Hematopoietic multipotent progenitor cell treated with erythropoietin and hydrocortisone succinate and interleukin-3 and kit ligand, for 8 days (in vitro differentiated cells): ENCODE measurements at regions not wholly inside any gene's neighbourhood (a gene's known extent, or its start where the extent isn't known, plus 50 kb on each side); places are given as distances from the start of the nearest gene placed in this dataset.
A peak's percentile ranks its signal among the peaks of the same experiment; 100 is the strongest.

Experiments used
- DNase-seq: peaks from one replicate; pipeline ENCODE4 v3.0.0-alpha.2; 2015

GRCh38 chr1:199767700-199768099 is 259.8 kb upstream of the NR5A2 start:
- DNase-seq = no peak

GRCh38 chr1:199774433-199775089 is 252.9 kb upstream of the NR5A2 start:
- no peak for DNase-seq

- no peak for DNase-seq
Measured at GRCh38 chr1:199776768-199777497, 250.6 kb upstream of the NR5A2 start.

GRCh38 chr1:199778324-199778955 is 249.1 kb upstream of the NR5A2 start:
- peak; percentile 33 for DNase-seq

GRCh38 chr1:199780091-199780490 is 247.4 kb upstream of the NR5A2 start:
- DNase-seq = no peak

- DNase-seq = no peak
Measured at GRCh38 chr1:199780948-199781670, 246.4 kb upstream of the NR5A2 start.

GRCh38 chr1:199784138-199784895 is 243.2 kb upstream of the NR5A2 start:
- DNase-seq = no peak

GRCh38 chr1:199786695-199787094 is 240.8 kb upstream of the NR5A2 start:
- no peak for DNase-seq

- no peak for DNase-seq
Measured at GRCh38 chr1:199789141-199789540, 238.4 kb upstream of the NR5A2 start.

- no peak for DNase-seq
Measured at GRCh38 chr1:199791495-199791894, 236.0 kb upstream of the NR5A2 start.

GRCh38 chr1:199792874-199793273 is 234.6 kb upstream of the NR5A2 start:
- no peak for DNase-seq

- no peak for DNase-seq
Measured at GRCh38 chr1:199794105-199794863, 233.2 kb upstream of the NR5A2 start.

GRCh38 chr1:199799116-199799515 is 228.4 kb upstream of the NR5A2 start:
- no peak for DNase-seq

GRCh38 chr1:199804526-199804925 is 223.0 kb upstream of the NR5A2 start:
- no peak for DNase-seq

GRCh38 chr1:199808110-199808870 is 219.2 kb upstream of the NR5A2 start:
- DNase-seq = no peak

- no peak for DNase-seq
Measured at GRCh38 chr1:199809311-199809710, 218.2 kb upstream of the NR5A2 start.

- DNase-seq = no peak
Measured at GRCh38 chr1:199811163-199811562, 216.3 kb upstream of the NR5A2 start.

GRCh38 chr1:199813198-199813597 is 214.3 kb upstream of the NR5A2 start:
- peak; percentile 8 for DNase-seq

- no peak for DNase-seq
Measured at GRCh38 chr1:199815947-199816346, 211.6 kb upstream of the NR5A2 start.

- no peak for DNase-seq
Measured at GRCh38 chr1:199817266-199817665, 210.2 kb upstream of the NR5A2 start.
